Body of pancreas (tissue), 4 donors: ENCODE measurements at regions not wholly inside any gene's neighbourhood (a gene's known extent, or its start where the extent isn't known, plus 50 kb on each side); places are given as distances from the start of the nearest gene placed in this dataset.

Experiments
- POLR2A ChIP-seq, 3 donors: fragments of 450-650 bp; IDR thresholded peaks; one replicate each; pipeline ENCODE4 v1.6.1; 2016; ENCODE audit warnings: antibody characterized with exemption in 3 of 3, mild to moderate bottlenecking in 2 of 3
- TF ChIP-seq, protein P1 (sequence below), 7 experiments: fragments of 450-650 bp in 4 of 7; fragments of 200-600 bp in 3 of 7; sonication (generic) in 3 of 7; IDR thresholded peaks; one replicate each; pipeline ENCODE4 v1.5.1; 2016 to 2019; ENCODE audit warnings: antibody characterized with exemption in 7 of 7

DNA sequence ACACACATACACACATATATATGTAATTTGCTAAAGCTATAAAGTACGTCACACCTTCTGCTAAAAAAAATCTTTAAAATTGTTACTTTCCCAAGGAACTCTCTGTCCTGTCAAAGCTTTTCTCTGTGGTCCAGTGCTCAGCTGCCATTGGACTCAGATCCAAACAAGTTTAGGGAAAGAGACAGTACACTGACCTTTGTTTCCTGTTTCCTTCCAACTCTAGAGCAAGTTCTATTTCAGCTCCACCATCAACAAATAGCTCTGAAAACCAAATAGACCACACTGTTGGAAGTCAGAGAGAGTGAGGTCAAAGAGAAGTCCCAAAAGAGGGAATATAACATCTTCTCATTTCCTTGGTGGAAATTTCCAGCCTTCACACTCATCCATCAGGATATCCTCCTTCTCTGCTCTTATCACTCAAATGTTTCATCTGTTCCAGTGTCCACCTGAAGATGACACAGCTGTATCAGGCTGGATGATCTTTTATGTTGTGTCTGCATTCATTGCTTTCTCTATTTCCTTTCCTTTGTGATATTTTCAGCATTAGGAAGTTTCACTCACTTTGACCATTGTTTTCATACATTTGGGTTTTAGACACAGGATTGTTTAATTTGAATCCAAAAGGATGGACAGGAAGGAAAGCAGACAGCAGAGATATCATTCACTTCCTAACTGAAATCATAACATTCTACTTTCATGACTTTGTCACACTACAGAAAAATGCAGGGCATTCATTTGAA lies 192.3 kb upstream of the NT5C1B start:
- no peak for TF ChIP-seq POLR2A (IDR thresholded peaks at IDR 0.05)
- TF ChIP-seq, protein P1, sequence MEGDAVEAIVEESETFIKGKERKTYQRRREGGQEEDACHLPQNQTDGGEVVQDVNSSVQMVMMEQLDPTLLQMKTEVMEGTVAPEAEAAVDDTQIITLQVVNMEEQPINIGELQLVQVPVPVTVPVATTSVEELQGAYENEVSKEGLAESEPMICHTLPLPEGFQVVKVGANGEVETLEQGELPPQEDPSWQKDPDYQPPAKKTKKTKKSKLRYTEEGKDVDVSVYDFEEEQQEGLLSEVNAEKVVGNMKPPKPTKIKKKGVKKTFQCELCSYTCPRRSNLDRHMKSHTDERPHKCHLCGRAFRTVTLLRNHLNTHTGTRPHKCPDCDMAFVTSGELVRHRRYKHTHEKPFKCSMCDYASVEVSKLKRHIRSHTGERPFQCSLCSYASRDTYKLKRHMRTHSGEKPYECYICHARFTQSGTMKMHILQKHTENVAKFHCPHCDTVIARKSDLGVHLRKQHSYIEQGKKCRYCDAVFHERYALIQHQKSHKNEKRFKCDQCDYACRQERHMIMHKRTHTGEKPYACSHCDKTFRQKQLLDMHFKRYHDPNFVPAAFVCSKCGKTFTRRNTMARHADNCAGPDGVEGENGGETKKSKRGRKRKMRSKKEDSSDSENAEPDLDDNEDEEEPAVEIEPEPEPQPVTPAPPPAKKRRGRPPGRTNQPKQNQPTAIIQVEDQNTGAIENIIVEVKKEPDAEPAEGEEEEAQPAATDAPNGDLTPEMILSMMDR (IDR thresholded peaks at IDR 0.05), result no peak
